ENCODE measurements at regions not wholly inside any gene's neighbourhood (a gene's known extent, or its start where the extent isn't known, plus 50 kb on each side); places are given as distances from the start of the nearest gene placed in this dataset.

GRCh38 chr3:132229641-132230040 lies 87.6 kb upstream of the ACP3 start:
- TF ChIP-seq CTCF (IDR thresholded peaks at IDR 0.05) (no peak), POLR2A (IDR thresholded peaks at IDR 0.05) (no peak)

All from adrenal gland (tissue), 5 donors.